ENCODE measurements at regions not wholly inside any gene's neighbourhood (a gene's known extent, or its start where the extent isn't known, plus 50 kb on each side); places are given as distances from the start of the nearest gene placed in this dataset.
A peak's percentile ranks its signal among the peaks of the same experiment; 100 is the strongest.
"Not testable (repeated sequence)": the region's sequence is repeated elsewhere in the genome, so short reads cannot be mapped to it uniquely, and the experiment has no call there.

- DNase-seq (ENCODE audit: low read depth, low spot score) = no peak
Observed at GRCh38 chr5:4553978-4554377, 586.2 kb upstream of the ADAMTS16 start.

DNA sequence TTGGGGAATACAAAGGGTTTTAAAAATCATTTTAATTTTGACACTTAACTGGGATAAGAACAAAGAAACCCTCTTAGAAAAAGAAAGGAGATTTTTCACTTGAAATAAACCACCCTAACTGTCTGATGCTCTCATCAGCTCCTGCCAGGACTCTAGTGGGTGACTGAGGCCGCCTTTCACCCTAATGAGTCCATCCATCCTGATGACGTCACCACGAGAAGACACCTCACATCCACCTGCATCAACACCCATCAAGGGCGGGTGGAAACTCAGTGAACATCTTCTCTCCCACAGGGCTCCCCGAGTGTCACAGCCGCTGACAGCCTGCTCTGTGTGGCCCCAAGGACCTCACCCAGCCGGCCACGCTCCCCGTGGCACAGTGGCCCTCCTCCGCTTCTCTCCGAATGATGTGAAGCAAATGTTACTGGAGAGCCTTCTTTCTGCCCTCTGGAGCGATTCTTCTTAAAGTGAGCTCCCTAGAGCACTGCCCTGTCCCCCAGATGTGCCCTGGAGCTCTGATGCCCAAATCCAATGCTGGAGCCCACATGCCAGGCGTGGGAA lies 584.3 kb upstream of the ADAMTS16 start:
- DNase-seq (ENCODE audit: low read depth, low spot score) = no peak

- DNase-seq (ENCODE audit: low read depth, low spot score) = no peak
Observed at GRCh38 chr5:4561403-4561802, 578.7 kb upstream of the ADAMTS16 start.

DNA sequence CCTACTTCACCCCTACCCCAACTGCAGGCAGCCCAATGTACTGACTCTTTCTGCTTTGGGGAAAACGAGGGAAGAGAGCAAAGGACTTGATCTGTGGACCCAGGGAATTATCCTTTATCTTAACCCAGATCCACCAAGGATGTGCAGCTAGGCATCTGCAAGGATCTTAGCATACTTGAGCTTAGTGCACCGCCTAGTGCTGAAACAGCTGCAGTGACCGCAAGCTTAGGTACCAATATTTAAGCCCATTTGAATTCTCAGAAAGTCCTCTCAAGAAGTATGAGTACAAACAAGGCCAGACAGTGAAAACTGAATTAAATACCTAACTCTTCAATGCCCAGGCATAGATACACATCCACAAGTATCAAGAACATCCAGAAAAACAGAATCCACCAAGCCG lies 576.7 kb upstream of the ADAMTS16 start:
- DNase-seq (ENCODE audit: low read depth, low spot score) = peak; percentile 18

- DNase-seq (ENCODE audit: low read depth, low spot score) = no peak
Observed at GRCh38 chr5:4570047-4570995, 569.8 kb upstream of the ADAMTS16 start.

DNA sequence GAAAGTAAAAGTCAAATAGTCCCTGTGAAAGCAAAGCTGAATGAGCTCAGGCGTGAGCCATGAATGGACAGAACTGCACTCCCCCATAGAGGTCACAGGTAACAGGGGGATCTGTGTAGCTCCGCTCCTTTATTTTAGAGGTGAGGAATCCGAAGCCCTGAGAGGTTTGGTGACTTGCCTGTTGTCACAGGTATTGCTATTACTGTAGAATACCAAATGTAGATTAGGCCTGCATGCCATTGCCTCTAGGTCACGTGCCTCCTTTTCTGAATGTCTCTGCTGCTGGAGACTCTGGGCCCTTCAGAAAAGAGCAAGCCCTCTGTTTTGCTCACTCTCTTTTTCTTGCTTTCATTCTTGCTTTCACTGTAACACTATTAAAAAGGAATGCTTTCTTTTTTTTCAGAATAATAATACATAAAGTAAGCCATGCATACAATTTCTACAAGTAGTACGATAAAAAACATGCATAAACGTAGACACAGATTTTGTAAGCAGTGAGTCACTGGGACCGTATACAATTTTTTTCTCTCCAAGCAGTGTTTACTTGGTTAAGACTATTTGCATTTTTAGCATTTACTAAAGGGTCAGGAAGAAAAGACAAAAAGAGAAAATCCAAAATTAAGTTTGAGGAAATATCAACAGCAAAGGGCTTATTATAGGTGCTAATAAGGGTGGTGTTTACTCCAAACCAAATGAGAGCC lies 568.7 kb upstream of the ADAMTS16 start:
- DNase-seq (ENCODE audit: low read depth, low spot score) = no peak

- no peak for DNase-seq (ENCODE audit: low read depth, low spot score)
Observed at GRCh38 chr5:4572311-4573100, 567.6 kb upstream of the ADAMTS16 start.

DNA sequence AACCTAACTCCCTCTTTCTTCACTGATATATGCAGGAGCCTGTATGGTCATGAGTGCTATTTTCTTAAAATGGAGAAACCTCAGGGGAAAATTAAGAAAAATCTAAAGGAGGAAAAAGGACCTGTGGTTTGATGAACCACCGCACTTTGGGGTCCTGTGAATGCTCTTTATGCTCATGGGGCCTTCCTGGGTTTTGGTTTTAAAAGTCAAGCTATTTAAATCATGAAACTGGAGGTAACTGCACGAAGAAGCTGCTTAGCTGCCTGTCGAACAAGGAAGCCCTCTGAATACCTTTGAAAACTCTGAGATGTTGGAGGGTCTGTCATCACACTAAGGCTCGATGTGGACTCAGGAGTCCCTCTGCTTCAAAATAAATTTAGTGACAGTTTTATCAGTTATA lies 564.5 kb upstream of the ADAMTS16 start:
- DNase-seq (ENCODE audit: low read depth, low spot score) = no peak

DNA sequence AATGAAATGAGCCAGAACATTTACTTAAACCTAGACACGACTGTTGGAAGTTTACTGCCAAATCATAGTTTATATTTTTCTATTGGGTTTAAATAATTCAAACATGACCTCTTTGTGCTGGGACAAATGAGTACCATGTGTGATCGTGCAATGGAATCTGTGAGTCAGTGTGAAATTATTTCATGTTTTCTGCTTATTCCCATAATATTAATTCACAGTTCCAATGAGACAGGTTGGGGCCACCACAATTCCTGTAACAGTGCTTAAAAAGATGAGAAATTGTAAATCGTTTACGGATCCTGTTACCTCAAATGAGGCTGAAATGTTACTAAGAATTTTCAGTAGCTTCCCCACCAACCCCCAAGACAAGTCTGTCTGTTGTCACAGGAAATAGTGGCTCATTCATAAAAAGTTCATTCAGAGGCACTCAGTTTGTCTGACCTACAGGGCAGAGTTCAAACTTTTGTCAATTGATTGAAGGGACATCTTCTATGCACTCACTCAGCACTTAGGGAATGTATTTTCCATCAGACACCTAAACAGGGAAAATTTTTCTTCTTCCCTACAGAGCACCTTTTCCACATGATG lies 563.9 kb upstream of the ADAMTS16 start:
- DNase-seq (ENCODE audit: low read depth, low spot score) = peak; percentile 23

- DNase-seq (ENCODE audit: low read depth, low spot score) = no peak
Observed at GRCh38 chr5:4576908-4577307, 563.2 kb upstream of the ADAMTS16 start.

DNA sequence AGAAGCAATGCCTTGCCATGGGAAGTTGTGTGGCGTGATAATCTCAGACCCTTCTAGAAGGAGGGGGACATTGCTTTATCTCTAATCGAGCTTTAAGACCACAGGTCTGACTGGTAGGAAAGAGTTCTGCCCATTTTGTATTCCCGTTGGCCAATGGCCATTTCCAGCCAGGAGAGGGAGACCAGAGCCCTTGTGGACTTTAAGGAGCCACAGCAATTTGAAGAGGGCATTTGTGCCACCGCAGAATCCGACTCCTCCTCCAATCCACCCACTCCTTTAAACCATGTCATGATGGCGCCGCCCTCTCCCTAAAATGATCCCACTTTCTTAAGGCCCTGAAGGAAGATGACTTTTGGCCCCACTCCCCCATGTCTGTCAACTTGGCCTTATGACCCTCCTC lies 560.5 kb upstream of the ADAMTS16 start:
- DNase-seq (ENCODE audit: low read depth, low spot score) = no peak

DNA sequence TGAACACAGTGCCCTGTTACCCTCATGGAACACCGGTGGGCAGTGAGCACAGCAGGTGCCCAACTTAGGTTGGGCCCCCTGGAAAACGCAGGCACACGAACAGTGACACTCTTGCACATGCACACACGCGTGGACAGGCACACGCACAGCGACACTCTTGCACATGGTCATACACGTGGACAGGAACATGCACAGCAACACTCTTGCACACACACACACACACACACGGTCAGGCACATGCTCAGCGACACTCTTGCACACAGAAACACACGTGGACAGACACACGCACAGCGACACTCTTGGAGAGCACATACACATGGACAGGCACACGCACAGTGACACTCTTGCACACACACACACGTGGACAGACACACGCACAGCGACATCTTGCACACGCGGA lies 559.4 kb upstream of the ADAMTS16 start:
- DNase-seq (ENCODE audit: low read depth, low spot score) = no peak

DNA sequence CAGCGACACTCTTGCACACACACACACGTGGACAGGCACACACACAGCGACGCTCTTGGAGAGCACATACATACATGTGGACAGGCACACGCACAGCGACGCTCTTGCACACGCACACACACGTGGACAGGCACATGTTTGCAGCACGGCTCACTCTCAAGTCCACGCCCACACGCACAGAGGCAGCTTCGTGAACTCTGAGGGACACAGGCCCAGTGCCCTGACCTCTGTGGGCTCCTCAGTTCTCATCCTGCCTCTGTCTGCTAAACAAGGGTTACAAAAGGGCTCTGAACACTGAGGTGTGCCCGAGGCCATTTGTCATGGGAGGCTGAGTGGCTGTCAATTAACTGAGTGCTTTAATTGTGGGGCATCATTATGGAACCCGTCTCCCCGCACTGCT lies 558.8 kb upstream of the ADAMTS16 start:
- no peak for DNase-seq (ENCODE audit: low read depth, low spot score)

DNA sequence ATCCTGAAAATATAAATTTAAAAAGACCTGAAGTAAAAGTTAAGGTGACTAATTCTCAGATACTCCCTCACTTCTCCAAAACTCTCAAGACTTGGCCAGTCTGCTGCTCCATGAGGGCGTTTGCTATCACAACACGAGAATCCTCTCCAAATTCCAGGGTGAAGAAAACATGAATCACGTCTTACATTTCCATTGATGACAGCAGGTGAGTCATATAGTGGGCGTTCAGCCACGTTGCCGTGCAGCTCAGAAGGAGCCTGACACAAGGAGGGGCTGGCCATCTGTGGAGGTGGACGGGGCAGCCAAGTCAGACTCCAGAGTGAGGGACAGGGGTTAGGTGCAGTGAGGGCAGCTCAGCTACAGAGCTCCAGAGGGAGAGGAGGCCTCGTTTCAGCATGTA lies 555.1 kb upstream of the ADAMTS16 start:
- peak; percentile 72 for DNase-seq (ENCODE audit: low read depth, low spot score)

- DNase-seq (ENCODE audit: low read depth, low spot score) = no peak
Observed at GRCh38 chr5:4613440-4613839, 526.7 kb upstream of the ADAMTS16 start.

DNA sequence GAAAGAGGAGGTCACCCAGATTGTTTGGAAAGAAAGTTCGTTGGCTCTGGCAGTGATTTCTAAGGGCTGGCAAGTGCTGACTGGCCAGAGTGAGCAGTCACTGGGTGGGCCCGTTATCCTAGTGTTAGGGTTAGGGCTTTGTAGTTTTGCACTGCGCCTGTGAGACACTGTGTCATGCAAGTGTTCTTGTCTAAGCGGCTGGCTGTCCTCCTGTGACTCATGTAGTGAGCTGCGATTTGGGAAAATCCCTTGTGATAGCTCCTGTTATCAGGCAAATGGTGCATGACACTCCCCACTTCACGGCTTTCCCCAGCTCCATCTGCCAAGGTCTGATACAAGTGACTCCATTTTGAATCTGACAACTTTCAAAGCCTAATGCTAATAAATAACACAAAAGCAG lies 526.0 kb upstream of the ADAMTS16 start:
- no peak for DNase-seq (ENCODE audit: low read depth, low spot score)

GRCh38 chr5:4615369-4615768 lies 524.8 kb upstream of the ADAMTS16 start:
- DNase-seq (ENCODE audit: low read depth, low spot score) = not testable (repeated sequence)

DNA sequence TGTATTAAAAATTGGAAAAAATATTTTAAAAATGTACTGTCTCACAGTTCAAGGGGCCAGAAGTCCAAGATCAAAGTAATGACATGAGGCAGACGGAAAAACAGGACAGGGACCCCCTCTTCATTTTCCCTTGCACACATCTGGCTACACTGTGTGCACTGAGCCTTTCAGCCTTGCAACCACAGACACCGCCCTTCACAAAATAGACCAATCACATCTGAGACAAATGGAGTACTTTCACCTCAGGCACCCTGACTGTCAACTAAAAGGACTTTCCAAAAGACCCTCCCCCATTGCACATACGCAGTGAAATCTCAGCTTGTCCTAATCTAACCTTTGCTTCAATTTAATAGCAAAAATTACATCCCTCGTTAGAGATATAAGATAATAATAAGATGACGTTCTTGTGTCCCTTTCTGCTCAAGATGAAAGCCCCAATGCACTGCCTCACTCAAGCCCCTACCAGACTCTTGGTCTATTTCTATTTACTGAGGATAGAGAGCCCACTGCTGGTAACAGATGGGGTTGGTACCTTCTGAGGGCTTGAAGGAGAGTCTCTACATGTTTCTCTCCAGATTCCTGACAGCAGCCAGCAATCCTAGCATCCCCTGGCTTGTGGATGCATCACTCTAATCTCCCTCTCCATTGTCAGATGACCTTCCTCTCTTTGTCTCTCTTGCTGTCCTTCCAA lies 514.8 kb upstream of the ADAMTS16 start:
- DNase-seq (ENCODE audit: low read depth, low spot score) = no peak

DNA sequence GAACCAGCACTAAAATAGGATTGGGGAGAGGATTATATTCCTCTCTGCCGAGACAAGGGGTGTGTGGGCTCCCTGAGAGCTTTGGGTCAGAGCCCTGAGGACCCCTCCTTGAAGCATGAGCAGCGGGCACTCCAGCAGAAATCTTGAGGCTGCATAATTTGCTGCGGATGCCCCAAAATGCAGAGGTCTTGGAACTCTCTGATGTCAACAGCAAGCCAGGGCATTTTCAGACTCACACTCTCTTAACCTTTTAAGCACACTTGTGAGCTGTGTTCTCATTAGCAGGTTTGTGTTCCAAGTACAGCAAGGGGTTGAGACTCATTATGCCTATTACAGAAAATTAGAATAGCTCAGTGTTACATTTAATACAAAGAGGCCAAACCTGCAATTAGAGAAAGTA lies 513.0 kb upstream of the ADAMTS16 start:
- DNase-seq (ENCODE audit: low read depth, low spot score) = no peak

DNA sequence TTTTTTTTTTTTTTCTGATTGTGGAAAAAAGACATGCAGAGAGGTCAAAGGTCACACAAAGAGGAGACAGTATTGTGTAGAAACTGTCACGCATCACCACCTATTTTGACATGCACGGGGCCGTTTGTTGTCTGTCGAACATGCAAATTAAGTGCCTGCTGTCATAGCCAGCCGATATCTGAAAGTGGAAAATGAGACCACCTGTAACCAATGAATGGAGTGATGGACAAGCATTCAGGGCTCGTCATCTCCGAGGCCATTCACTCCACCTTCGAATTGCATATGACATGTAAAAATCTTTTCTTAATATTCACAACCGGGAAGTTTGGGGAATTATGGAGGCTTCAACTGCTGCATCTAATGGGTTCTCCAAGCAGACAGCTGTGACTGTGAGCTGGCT lies 512.2 kb upstream of the ADAMTS16 start:
- no peak for DNase-seq (ENCODE audit: low read depth, low spot score)
